ENCODE measurements at regions not wholly inside any gene's neighbourhood (a gene's known extent, or its start where the extent isn't known, plus 50 kb on each side); places are given as distances from the start of the nearest gene placed in this dataset.

- no peak overlapping the region for H3K4me3 ChIP-seq
- no peaks in the 10 kb centered on the region for H3K4me1 ChIP-seq (replicated peaks in 1 of 2)
- H3K36me3 ChIP-seq (replicated peaks in 1 of 2), result no peaks in the 10 kb centered on the region
- H3K9me3 ChIP-seq (replicated peaks in 1 of 3), result no peaks in the 10 kb centered on the region
- WGBS, 4 donors, result 69 to 84% (median 77%) methylated on average over 3 of the region's 3 CpGs
- H3K27ac ChIP-seq, result no peak overlapping the region
- intact Hi-C loops (cut with DNase I), result no loop called here
- H3K27me3 ChIP-seq, result no peaks in the 10 kb centered on the region
- TF ChIP-seq POLR2A (IDR thresholded peaks at IDR 0.05), result no peak
- TF ChIP-seq, protein P1, sequence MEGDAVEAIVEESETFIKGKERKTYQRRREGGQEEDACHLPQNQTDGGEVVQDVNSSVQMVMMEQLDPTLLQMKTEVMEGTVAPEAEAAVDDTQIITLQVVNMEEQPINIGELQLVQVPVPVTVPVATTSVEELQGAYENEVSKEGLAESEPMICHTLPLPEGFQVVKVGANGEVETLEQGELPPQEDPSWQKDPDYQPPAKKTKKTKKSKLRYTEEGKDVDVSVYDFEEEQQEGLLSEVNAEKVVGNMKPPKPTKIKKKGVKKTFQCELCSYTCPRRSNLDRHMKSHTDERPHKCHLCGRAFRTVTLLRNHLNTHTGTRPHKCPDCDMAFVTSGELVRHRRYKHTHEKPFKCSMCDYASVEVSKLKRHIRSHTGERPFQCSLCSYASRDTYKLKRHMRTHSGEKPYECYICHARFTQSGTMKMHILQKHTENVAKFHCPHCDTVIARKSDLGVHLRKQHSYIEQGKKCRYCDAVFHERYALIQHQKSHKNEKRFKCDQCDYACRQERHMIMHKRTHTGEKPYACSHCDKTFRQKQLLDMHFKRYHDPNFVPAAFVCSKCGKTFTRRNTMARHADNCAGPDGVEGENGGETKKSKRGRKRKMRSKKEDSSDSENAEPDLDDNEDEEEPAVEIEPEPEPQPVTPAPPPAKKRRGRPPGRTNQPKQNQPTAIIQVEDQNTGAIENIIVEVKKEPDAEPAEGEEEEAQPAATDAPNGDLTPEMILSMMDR (IDR thresholded peaks at IDR 0.05), result no peak
- no peak for DNase-seq
Observed at GRCh38 chr18:57983472-57983871, 60.6 kb upstream of the NEDD4L start.

- WGBS, 4 donors, result 84 to 91% (median 88%) methylated on average over 10 to 11 of the region's 11 CpGs
- intact Hi-C loops (cut with DNase I), result no loop called here
Observed at GRCh38 chr18:57982372-57983021, 61.5 kb upstream of the NEDD4L start.

DNA sequence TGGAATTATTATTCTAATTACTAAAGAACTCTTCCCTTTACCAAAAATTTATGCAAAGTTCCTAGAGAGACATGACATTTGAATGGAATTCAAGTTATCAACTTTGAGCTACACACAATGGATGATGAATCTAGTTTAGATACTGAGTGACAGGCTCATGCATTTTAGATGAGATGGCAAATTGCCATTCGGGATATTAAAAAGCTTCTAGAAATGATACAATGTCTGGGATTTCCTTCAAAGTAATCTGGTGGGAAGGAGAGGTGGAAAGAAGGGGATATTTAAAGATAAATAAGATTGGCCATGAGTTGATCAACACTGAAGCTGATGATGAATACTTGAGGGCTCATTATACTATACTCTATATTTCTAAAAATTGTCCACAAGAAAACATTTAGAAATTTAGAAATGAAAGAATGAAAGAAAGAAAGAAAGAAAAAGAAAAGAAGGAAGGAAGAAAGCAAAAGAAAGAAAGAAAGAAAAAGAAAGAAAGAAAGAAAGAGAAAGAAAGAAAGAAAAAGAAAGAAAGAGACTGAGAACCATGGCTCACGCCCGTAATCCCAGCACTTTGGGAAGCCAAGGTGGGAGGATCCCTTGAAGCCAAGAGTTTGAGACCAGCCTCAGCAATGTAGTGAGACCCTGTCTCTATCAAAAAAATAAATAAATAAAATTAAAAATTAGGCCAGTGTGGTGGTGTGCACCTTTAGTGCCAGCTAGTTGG, 62.6 kb upstream of the NEDD4L start:
- Histone ChIP-seq H3K36me3 (replicated peaks in 1 of 2) (no peaks in the 10 kb centered on the region), H3K9me3 (replicated peaks in 1 of 3) (no peaks in the 10 kb centered on the region), H3K4me1 (replicated peaks in 1 of 2) (no peaks in the 10 kb centered on the region), H3K27ac (no peak overlapping the region), H3K27me3 (no peaks in the 10 kb centered on the region), H3K4me3 (no peak overlapping the region)
- DNase-seq, result no peak
- intact Hi-C loops (cut with DNase I), result no loop called here
- 84 to 93% (median 86%) methylated on average over 3 of the region's 3 CpGs for WGBS, 4 donors
- TF ChIP-seq, protein P1 (IDR thresholded peaks at IDR 0.05), result no peak
- TF ChIP-seq POLR2A (IDR thresholded peaks at IDR 0.05), result no peak

More at GRCh38 chr18:57982372-57983021, 61.5 kb upstream of the NEDD4L start:
- H3K27ac ChIP-seq, result no peak overlapping the region
- H3K36me3 ChIP-seq (replicated peaks in 1 of 2), result no peaks in the 10 kb centered on the region
- DNase-seq, result no peak
- H3K9me3 ChIP-seq (replicated peaks in 1 of 3), result no peaks in the 10 kb centered on the region
- no peak for TF ChIP-seq POLR2A (IDR thresholded peaks at IDR 0.05)
- TF ChIP-seq, protein P1 (IDR thresholded peaks at IDR 0.05), result no peak
- no peaks in the 10 kb centered on the region for H3K4me1 ChIP-seq (replicated peaks in 1 of 2)
- no peak overlapping the region for H3K4me3 ChIP-seq
- H3K27me3 ChIP-seq, result no peaks in the 10 kb centered on the region

DNA sequence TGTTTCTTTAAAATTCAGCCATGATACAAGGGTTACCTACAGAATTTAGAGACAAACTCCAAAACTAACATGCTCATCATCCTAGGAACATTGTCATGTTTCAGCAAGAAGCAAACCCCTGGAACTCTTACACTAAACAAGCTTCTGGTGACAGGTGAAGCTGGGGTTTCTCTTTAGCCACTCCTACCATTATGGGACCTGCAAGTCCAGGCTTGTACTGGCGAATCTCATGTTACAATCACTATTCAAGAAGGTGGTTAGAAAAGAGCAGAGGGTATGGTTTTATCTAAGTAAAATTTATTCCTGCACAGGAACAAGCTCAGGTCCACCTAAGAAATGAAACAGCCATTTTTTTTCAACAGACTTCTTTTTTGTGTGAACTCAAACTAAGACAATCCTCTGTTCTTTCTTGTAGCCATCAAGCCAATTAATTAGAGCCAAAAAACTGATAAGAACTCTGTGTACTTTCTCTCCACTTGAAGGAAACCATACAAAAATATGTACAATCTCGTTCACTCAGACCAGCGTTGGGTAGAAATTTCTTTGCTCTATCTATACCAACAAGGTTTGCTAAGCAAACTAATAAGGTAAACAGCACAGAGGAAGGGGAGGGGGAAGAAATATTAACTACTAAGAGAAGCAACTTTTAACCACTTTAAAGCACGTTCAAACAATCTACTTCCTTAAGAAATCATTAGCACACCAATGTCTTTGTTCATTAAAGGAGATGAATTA, 63.3 kb upstream of the NEDD4L start:
- Histone ChIP-seq H3K4me1 (replicated peaks in 1 of 2) (no peaks in the 10 kb centered on the region), H3K27ac (no peak overlapping the region), H3K9me3 (replicated peaks in 1 of 3) (no peaks in the 10 kb centered on the region), H3K36me3 (replicated peaks in 1 of 2) (no peaks in the 10 kb centered on the region), H3K27me3 (no peaks in the 10 kb centered on the region), H3K4me3 (no peak overlapping the region)
- intact Hi-C loops (cut with DNase I), result no loop called here
- TF ChIP-seq, protein P1 (IDR thresholded peaks at IDR 0.05), result no peak
- no peak for TF ChIP-seq POLR2A (IDR thresholded peaks at IDR 0.05)
- DNase-seq, result no peak
- WGBS, 4 donors, result 78 to 85% (median 83%) methylated on average over 4 of the region's 4 CpGs
